ENCODE measurements at regions not wholly inside any gene's neighbourhood (a gene's known extent, or its start where the extent isn't known, plus 50 kb on each side); places are given as distances from the start of the nearest gene placed in this dataset.

DNA sequence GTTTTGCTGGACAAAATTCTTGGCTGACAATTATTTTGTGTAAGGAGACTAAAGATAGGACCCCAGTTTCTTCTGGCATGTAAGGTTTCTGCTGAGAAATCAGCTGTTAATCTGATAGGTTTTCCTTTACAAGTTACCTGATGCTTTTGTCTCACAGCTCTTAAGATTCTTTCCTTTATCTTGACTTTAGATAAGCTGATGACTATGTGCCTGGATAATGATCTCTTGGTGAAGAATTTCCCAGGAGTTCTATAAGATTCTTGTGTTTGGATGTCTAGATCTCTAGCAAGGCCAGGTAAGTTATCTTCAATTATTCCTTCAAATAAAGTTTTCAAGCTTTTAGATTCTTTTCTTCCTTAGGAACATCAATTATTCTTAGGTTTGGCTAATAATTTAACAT, 534.8 kb upstream of the LRRTM4 start:
- Mint-ChIP-seq H3K36me3 (ENCODE audit: low read depth) (no peaks in the 10 kb centered on the region), H3K4me1 (ENCODE audit: low read depth) (no peaks in the 10 kb centered on the region), H3K9me3 (peaks cover 67% of the 10 kb centered on the region), H3K27ac (no peak overlapping the region), H3K27me3 (ENCODE audit: insufficient read depth) (no peaks in the 10 kb centered on the region), H3K4me3 (no peak overlapping the region)
- DNase-seq, result no peak
- no peak for TF ChIP-seq CTCF (IDR thresholded peaks at IDR 0.05)

DNA sequence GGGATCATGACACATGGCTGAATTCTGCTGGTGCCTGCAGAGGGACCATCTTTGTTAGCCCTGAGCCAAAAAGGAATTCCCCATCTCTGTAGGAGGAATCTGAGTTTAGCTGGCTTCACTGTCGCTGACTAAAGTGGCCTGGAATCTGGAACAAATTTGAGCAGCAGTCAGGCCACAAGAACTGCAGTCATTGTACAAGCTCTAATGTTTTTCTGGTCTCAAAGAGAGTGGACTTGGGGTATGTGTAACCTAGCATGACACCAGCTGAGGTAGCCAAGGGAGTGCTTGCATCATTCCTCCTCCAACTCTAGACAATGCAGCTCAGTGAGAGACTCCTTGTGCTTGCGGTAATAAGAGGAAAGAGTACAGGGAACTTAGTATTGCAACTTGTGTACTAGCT, 539.1 kb upstream of the LRRTM4 start:
- TF ChIP-seq CTCF (IDR thresholded peaks at IDR 0.05), result no peak
- Mint-ChIP-seq H3K4me3 (no peak overlapping the region), H3K36me3 (ENCODE audit: low read depth) (no peaks in the 10 kb centered on the region)

DNA sequence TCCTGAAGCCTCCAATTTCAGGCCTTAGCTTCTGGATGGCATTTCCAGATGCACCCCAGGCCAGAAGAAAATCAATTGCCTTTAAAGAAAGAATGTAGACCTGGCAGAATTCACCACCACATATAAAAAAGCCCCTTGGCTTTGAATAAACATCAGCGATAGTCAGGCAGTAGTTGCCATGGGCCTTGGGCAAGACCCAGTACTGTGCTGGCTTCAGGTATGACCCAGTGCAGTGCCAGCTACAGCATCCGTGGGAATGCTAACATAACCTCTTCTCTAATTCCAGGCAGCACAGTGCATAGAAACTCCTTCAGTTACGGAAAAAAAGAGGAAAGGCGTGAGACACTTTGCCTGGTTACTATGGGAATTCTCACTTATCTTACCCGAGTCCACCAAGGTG, 539.6 kb upstream of the LRRTM4 start:
- Mint-ChIP-seq H3K36me3 (ENCODE audit: low read depth) (no peaks in the 10 kb centered on the region), H3K9me3 (peaks cover 34% of the 10 kb centered on the region), H3K27ac (no peak overlapping the region), H3K4me1 (ENCODE audit: low read depth) (no peaks in the 10 kb centered on the region), H3K4me3 (no peak overlapping the region), H3K27me3 (ENCODE audit: insufficient read depth) (no peaks in the 10 kb centered on the region)
- no peak for DNase-seq
- TF ChIP-seq CTCF (IDR thresholded peaks at IDR 0.05), result no peak

More for the DNA sequence above, 539.1 kb upstream of the LRRTM4 start:
- Mint-ChIP-seq H3K4me1 (ENCODE audit: low read depth) (no peaks in the 10 kb centered on the region), H3K27me3 (ENCODE audit: insufficient read depth) (no peaks in the 10 kb centered on the region), H3K9me3 (peaks cover 38% of the 10 kb centered on the region), H3K27ac (no peak overlapping the region)
- DNase-seq, result no peak

DNA sequence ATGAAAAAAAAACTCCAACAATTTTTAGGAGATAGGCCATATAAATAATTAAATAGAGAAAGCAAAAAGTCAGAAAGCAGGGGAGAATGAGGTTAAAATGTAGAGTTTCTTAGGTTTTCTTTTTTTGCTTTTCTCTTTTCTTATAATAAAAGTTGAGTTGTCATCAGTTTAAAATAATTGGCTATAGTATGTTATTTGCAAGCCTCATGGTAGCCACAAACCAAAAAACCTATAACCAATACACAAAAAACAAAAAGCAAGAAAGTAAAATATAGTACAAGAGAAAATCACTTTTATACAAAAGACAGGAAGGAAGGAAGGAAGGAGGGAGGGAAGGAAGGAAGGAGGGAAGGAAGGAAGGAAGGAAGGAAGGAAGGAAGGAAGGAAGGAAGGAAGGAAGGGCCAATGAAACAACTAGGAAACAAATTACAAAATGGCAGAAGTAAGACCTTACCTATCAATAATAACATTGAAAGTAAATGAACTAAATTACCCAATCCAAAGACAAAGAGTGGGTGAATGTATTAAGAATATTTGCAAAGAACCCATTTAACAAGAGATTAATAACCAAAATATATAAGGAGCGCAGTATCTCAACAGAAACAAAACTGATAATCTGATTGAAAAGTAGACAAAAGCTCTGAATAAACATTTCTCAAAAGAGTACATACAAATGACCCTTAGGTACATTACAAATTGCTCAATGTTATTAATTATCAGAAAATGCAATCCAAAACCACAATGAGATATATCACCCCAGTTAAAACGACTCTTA, 541.3 kb upstream of the LRRTM4 start:
- TF ChIP-seq CTCF (IDR thresholded peaks at IDR 0.05), result no peak
- no peaks in the 10 kb centered on the region for H3K36me3 Mint-ChIP-seq (ENCODE audit: low read depth)
- DNase-seq, result no peak
- H3K27ac Mint-ChIP-seq, result no peak overlapping the region
- H3K9me3 Mint-ChIP-seq, result peaks cover 19% of the 10 kb centered on the region
- no peaks in the 10 kb centered on the region for H3K4me1 Mint-ChIP-seq (ENCODE audit: low read depth)
- H3K4me3 Mint-ChIP-seq, result no peak overlapping the region
- H3K27me3 Mint-ChIP-seq (ENCODE audit: insufficient read depth), result no peaks in the 10 kb centered on the region

- Mint-ChIP-seq H3K36me3 (ENCODE audit: low read depth) (no peaks in the 10 kb centered on the region), H3K27me3 (ENCODE audit: insufficient read depth) (no peaks in the 10 kb centered on the region), H3K4me1 (ENCODE audit: low read depth) (no peaks in the 10 kb centered on the region), H3K9me3 (peaks cover 10% of the 10 kb centered on the region), H3K4me3 (no peak overlapping the region), H3K27ac (no peak overlapping the region)
- no peak for DNase-seq
- no peak for TF ChIP-seq CTCF (IDR thresholded peaks at IDR 0.05)
Measured at GRCh38 chr2:78065366-78065765, 543.2 kb upstream of the LRRTM4 start.

Data from HFFc6 (cell line).